IPS DF 19.7 (cell line): ENCODE measurements at regions not wholly inside any gene's neighbourhood (a gene's known extent, or its start where the extent isn't known, plus 50 kb on each side); places are given as distances from the start of the nearest gene placed in this dataset.

Experiments used
- DNase-seq: peaks from one replicate; pipeline ENCODE4 v3.0.0-alpha.2; 2013; ENCODE audit warnings: low read depth, low spot score

DNA sequence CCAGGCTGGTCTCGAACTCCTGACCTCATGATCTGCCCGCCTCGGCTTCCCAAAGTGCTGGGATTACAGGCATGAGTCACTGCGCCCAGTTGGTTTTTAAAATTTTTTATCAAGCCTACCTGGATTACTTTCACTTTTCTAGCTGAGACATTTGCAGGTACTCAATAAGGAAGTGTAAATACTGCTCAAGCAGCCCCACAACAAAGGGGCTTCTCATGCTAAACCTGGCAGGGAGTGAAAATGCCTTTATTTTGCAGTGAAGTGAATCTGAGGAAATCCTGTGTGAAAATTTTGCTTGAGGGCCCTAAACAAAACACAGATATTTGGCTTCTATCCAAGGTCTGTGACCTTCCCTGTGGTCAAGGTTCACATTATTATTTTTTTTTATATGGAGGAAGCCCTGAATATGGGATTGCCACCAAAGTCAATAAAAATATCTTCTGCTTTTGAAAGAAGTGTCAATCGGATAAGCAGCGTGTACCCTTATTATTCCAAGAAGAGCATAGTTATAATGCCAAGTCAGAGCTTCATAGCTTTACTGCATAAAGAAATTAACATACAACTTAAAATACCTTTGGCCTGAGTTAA lies 481.0 kb downstream of the SH2D1A start:
- DNase-seq, result no peak

DNA sequence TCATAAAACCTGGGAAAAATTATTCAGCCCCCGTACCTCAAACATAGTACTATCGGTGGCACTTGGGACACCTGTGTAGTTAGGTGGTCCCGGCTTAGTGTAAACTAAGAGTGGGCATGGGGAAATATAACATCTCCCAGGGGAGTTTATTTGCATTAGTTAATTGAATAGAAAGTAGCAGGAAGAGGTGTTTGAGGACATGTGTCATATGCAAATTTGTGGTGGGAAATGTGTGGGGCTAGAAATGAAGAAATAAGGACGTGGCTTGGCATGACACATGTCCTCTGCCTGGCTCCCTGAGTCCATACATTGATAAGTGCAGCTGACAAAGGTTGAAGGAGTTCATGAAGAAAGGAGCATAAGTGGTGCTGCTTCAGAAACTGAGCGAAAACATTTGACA lies 483.6 kb downstream of the SH2D1A start:
- no peak for DNase-seq

DNA sequence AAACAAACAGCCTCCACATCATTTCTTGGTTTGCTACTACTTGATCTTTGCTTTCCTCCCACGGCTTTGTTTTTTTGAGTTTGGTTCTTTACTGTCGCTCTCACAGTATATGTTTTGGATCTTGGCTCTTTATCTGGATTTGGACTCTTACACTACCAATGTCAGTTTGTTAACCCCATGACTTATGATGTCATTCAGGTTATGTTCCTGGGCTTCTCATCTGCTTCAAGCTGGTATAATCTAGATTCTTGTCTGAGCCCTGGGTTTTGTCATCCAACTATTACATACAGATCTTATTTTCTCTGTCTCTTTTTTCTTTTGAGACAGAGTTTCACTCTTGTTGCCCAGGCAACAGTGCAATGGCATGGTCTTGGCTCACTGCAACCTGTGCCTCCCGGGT lies 482.9 kb upstream of the TEX13C start:
- no peak for DNase-seq

GRCh38 chrX:124842205-124842604 lies 477.5 kb upstream of the TEX13C start:
- DNase-seq, result no peak

GRCh38 chrX:124860736-124861135 lies 458.9 kb upstream of the TEX13C start:
- no peak for DNase-seq

DNA sequence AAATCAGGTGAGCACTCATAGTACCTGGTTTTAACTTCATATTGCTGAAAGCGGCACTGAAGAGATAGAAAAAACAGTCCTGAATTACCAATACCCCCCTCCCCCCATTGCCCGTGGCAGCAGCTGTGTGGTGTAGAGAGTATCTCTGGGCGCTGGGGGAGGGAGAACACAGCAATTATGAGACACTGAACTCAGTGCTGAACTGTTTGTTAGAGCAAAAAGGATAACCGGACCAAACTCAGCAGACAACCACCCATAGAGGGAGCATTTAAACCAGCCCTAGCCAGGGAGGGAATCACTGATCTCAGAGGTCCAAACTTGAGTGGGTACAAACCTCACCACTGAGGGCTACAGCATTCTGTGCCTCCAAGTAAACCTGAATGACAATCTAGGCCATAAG lies 457.4 kb upstream of the TEX13C start:
- no peak for DNase-seq

GRCh38 chrX:124863303-124863702 lies 456.4 kb upstream of the TEX13C start:
- DNase-seq, result no peak

DNA sequence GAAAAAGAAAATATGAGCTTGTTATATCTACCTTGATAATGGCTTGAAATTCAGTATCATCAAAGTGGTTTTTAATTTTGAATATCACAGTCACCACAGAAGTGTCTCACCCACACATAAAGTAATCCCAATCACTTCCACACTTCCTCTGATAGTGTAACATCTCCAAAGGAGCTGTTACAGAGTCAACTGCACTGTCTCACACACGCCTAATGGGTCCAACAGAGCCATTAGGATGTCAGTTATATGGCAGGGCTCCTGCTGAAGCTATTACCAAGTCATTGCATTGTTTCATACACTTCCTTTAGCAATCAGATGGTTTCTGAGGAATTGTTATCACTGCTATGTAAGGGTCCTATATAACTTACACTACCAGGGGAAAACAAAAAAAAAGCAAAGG lies 432.1 kb upstream of the TEX13C start:
- no peak for DNase-seq

GRCh38 chrX:124895947-124896346 lies 423.7 kb upstream of the TEX13C start:
- DNase-seq, result no peak

GRCh38 chrX:124902953-124903352 lies 416.7 kb upstream of the TEX13C start:
- DNase-seq, result no peak

DNA sequence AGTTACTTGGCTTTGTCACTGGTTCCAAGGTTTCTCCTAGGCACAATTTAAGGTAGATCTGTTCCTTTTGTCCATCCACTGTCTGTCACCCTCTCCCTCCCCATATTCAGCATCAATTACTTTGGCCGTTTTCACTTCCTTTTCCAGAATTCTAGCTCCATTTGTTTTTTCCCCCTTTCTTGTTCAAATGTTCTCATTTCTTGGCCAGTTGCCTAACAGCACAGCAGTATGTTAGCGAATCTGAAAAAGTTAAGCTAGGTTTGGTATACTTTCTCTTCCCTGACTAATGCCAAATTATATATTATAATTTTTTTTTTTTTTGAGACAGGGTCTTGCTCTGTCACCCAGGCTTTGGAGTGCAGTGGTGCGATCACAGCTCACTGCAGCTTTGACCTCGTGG lies 409.1 kb upstream of the TEX13C start:
- DNase-seq, result no peak

GRCh38 chrX:124917011-124917410 lies 402.7 kb upstream of the TEX13C start:
- DNase-seq, result no peak

- no peak for DNase-seq
Measured at GRCh38 chrX:124925681-124926080, 394.0 kb upstream of the TEX13C start.

DNA sequence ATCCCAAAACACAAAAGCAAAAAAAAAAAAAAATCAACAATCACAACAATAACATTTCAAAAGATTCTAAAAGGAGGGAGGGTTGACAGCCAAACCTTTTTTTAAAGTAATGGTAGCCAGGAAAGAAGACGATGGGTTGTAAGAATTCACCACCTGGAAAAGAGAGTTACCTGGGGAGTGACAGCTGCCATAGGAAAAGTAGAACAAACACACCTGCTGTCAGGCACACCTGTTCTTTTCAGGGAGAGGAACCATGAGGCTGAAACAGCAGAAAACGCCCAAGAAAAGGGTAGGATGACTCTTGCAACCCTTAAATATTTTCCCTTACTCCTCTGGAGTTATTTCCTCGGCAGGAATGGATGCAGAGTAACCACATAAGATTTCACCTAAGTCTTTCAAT lies 388.4 kb upstream of the TEX13C start:
- no peak for DNase-seq

DNA sequence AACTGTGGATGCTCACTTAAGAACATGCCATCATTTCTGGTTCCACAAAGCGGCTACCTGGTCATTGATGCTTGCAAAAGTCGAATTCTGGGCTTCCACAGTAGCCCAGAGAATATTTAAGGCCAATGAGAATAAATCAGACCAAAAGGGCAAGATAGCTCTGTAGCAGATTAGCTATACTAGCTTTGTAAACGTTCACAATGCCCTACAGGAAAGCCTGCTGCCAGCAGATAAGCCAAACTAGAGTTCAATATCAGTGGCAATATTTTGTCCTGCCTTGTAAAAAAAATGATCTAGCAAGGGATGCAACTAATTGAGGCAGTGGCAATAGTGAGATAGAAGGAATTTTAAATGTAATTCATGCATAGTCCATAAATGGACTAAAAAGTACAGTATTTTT lies 387.7 kb upstream of the TEX13C start:
- no peak for DNase-seq

- DNase-seq, result no peak
Measured at GRCh38 chrX:124938715-124939114, 381.0 kb upstream of the TEX13C start.

- no peak for DNase-seq
Measured at GRCh38 chrX:124940531-124940930, 379.1 kb upstream of the TEX13C start.

DNA sequence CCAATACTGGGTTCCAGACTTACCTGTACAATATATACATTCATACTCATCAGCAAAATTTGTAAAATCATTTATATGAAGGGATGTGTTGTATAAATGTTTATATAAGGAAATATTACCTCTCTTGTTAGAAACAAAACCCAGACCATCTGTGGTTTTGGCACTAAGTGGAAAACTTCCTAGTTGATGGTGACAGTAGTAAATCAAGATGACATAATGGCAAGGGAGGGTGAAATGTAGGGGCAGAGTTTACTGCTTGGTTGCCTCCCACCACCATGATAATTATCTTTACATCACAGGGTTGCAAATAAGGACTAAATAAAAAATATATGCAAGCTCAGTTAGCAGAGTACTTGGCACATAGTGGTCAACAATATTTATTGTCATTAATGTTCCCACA lies 365.3 kb upstream of the TEX13C start:
- DNase-seq, result no peak

GRCh38 chrX:124960454-124960853 lies 359.2 kb upstream of the TEX13C start:
- DNase-seq, result no peak

GRCh38 chrX:124963717-124964116 lies 356.0 kb upstream of the TEX13C start, which contains the start of gene TENM1:
TENM1 (minus strand) TSS chrX:124963817.
- DNase-seq, result no peak

DNA sequence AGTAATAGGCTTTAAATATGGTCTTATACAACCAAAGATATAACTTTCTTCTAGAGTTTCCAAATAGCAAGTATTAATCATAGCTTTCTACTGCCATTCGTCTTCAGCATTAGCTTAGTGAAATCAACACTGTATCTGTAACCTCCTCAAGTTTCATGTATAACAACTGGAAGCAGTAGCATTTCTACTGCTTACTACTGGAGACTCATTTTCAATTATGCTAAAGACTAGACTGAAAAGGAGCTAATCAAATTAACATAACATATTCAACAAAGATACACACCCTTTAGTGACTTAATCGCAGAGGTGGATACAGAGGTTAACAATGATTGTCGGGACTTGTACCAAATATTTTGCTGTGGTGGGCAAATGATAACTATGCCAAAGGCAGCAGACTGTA lies 344.2 kb upstream of the TEX13C start:
- DNase-seq, result no peak

DNA sequence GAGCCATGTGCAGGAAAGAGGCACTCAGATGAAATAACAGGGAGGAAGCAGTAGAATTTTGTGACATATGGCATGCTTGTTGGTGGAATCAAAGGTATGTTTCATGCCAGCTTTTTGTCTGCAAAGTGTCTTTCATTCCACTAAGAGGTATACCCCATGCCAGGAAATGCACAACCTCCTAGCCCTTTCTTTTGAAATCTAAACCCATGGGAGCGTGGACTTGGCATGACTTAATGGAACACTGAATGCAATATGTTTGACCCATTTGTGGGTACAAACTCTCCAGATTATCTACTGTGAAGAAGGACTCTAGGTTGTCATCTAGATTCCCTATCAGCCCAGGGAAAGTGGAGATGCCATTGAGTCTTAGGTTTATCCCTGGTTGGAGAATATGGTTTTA lies 338.3 kb upstream of the TEX13C start:
- DNase-seq, result no peak

GRCh38 chrX:124984140-124984813 lies 335.4 kb upstream of the TEX13C start:
- DNase-seq, result no peak

DNA sequence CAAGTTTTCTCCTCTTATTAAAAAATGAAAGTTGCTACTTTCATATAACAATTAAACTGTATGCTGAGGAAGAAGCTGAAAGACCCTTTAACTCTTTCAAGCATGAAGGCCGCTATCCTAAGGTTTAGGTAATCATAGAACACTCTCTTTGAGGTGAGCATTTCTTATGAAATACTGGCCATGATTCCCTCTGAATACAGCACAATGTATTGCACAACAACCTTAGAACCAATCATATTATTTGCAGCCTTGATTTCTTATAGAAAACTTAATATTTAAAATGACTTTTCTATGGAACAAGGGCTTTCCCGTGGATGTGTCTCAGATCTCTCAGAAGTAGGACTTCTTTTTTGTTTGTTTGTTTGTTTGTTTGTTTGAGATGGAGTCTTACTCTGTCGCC lies 333.4 kb upstream of the TEX13C start:
- DNase-seq, result no peak
